Lower leg skin (tissue), 4 donors: ENCODE measurements at regions not wholly inside any gene's neighbourhood (a gene's known extent, or its start where the extent isn't known, plus 50 kb on each side); places are given as distances from the start of the nearest gene placed in this dataset.

Experiments
- DNase-seq, 2 donors: peaks; one replicate each; pipeline ENCODE4 v3.0.0-alpha.2; 2019; ENCODE audit warnings: low spot score in 2 of 2
- H3K4me3 ChIP-seq: fragments of 200-600 bp; sonication (generic); 2 replicates; pipeline ENCODE4 v1.5.1; 2017; ENCODE audit warnings: mild to moderate bottlenecking, low read depth; ENCODE audit not compliant: poor library complexity, severe bottlenecking
- POLR2A ChIP-seq, 2 donors: fragments of 450-650 bp; IDR thresholded peaks; one replicate each; pipeline ENCODE4 v1.6.1; 2016 to 2017; ENCODE audit warnings: antibody characterized with exemption in 2 of 2, mild to moderate bottlenecking in 1 of 2, moderate library complexity in 1 of 2
- WGBS, 2 donors: methylation state at CpG; one replicate each; pipeline ENCODE4 v1.1.5; 2018; 5-methylcytosine and 5-hydroxymethylcytosine counted together
- intact Hi-C: fragments of 100-400 bp; cut with DNase I; formaldehyde crosslinking; loops from one replicate; pipeline ENCODE4 v1.15.0; 2023; ENCODE audit warnings: low total_unique reads
- TF ChIP-seq, protein P1 (sequence below), 3 donors: fragments of 450-650 bp; IDR thresholded peaks; one replicate each; pipeline ENCODE4 v1.5.1; 2016; ENCODE audit warnings: antibody characterized with exemption in 3 of 3, mild to moderate bottlenecking in 3 of 3, moderate library complexity in 2 of 3

DNA sequence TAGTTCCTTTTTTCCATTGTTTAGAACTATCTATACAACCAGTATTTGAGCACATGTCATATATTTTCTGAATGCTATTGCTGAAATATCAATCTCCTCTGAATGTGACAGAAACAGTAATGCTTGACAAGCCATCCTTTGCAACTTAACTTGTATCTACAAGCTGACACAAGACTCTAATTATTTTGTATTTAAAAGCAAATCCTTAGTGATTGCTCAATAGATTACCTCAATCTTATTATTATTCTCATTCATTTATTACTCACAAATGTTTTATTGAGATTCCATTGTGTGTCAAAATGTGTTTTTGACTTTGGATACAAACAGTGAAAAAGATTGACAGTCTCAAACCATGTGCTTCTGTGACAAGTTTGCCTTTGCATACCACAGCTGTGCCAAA lies 787.8 kb upstream of the PRR20A start:
- TF ChIP-seq POLR2A (IDR thresholded peaks at IDR 0.05): no peak
- TF ChIP-seq, protein P1, sequence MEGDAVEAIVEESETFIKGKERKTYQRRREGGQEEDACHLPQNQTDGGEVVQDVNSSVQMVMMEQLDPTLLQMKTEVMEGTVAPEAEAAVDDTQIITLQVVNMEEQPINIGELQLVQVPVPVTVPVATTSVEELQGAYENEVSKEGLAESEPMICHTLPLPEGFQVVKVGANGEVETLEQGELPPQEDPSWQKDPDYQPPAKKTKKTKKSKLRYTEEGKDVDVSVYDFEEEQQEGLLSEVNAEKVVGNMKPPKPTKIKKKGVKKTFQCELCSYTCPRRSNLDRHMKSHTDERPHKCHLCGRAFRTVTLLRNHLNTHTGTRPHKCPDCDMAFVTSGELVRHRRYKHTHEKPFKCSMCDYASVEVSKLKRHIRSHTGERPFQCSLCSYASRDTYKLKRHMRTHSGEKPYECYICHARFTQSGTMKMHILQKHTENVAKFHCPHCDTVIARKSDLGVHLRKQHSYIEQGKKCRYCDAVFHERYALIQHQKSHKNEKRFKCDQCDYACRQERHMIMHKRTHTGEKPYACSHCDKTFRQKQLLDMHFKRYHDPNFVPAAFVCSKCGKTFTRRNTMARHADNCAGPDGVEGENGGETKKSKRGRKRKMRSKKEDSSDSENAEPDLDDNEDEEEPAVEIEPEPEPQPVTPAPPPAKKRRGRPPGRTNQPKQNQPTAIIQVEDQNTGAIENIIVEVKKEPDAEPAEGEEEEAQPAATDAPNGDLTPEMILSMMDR (IDR thresholded peaks at IDR 0.05): no peak
- intact Hi-C loops: no loop called here
- no peak for DNase-seq
- no peak overlapping the region for H3K4me3 ChIP-seq

DNA sequence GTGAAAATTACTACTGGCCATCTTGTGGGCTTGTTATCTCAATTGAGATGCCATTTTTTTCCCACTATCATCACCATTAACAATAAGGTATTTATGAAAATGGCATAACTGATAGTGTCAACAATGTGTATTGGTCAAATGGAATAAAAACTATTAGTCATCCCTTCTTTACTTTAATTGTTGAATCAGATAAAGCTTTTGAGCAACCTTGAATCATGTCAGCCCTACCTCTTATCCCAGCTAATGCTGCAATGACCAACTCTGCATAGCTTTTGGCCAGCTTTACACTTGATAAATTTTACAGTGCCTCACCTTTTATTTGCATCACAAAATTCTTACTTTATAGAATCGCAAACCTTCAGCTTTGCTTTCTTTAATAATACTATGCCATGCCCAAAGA lies 784.0 kb upstream of the PRR20A start:
- intact Hi-C loops: no loop called here
- DNase-seq: no peak
- 92 to 98% methylated on average over 1 of the region's 1 CpG for WGBS, 2 donors
- no peak for TF ChIP-seq POLR2A (IDR thresholded peaks at IDR 0.05)
- TF ChIP-seq, protein P1 (IDR thresholded peaks at IDR 0.05): no peak
- H3K4me3 ChIP-seq: no peak overlapping the region

DNA sequence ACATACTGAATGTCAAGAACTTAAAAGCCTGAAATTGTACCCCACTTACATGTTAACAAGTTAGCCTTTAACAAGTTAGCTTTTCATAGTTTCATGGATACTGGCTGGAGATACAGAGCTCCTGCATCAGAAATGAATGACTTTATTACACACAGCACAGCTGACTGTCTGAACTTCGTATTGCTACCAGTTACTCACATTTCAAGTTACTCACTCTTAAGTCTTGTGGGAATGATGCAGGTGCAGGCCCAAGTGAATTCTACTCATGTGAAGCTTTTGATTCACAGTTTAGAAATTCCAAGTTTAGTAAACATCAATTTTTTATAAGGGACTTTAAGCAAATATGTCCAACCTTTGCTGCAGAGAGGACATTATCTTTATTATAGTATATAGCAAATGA lies 762.2 kb upstream of the PRR20A start:
- no peak for DNase-seq
- no peak for TF ChIP-seq POLR2A (IDR thresholded peaks at IDR 0.05)
- intact Hi-C loops: no loop called here
- 50 to 60% methylated on average over 1 of the region's 1 CpG for WGBS, 2 donors
- H3K4me3 ChIP-seq: no peak overlapping the region

DNA sequence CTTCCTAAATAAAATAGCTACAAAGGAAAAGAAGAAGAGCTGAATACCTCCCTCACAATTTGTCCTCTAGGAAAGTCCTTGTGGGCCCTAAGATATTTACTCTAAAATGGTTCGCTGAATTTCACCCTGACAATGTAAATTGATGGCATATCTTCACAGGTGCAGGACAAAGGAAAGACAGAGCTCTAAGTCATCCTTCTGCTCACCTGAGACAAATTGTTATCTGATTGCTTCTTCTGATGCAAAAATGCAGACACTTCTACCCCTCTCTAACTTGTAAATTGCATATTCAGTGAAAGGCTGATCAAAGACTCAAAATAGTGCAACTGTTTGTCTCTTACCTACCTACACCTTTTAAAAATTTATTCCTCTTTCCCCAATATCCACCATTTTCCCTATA lies 747.2 kb upstream of the PRR20A start:
- TF ChIP-seq, protein P1 (IDR thresholded peaks at IDR 0.05): no peak
- no peak for TF ChIP-seq POLR2A (IDR thresholded peaks at IDR 0.05)

DNA sequence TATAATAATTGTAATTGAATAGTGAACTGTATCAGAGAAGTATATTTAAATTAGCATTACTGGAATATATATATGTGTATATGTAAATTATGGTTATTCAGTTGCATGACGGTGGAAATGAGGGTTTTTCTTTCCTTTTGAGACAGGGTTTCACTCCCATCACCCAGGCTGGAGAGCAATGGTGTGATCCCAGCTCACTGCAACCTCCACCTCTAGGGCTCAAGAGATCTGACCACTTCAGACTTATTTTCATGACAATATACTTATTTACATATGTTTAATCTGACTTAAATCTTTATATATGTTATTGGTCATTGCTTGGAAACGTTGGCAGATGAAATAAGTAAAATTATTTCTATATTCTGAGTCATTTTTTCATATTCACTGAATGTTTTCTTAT lies 744.4 kb upstream of the PRR20A start:
- TF ChIP-seq POLR2A (IDR thresholded peaks at IDR 0.05): no peak
- TF ChIP-seq, protein P1 (IDR thresholded peaks at IDR 0.05): no peak
- H3K4me3 ChIP-seq: no peak overlapping the region
- 47 to 53% methylated on average over 2 of the region's 2 CpGs for WGBS, 2 donors
- DNase-seq: no peak
- intact Hi-C loops: no loop called here

More for the DNA sequence above, 747.2 kb upstream of the PRR20A start:
- no peak for DNase-seq
- intact Hi-C loops: no loop called here
- no peak overlapping the region for H3K4me3 ChIP-seq
- 69 to 76% methylated on average over 1 of the region's 1 CpG for WGBS, 2 donors

DNA sequence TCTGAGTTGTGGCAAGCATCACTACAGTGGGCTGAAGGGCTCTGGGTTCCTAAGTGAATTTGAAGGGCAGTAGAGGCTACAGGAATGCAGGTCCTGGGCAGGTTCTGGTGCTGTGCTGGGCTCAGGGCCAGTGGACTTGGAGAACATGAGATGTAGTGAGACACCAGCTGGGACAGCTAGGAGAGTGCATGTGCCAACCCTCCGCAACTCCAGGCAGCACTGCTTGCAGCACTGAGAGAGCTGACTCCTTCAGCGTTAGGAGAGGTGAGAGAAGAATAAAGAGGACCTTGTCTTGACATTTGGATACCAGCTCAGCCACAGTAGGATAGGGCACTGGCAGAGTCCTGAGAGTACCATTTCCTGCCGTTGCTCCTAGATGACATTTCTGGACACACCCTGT lies 739.9 kb upstream of the PRR20A start:
- DNase-seq: no peak
- 53 to 57% methylated on average over 3 of the region's 3 CpGs for WGBS, 2 donors
- intact Hi-C loops: no loop called here
- no peak overlapping the region for H3K4me3 ChIP-seq
- TF ChIP-seq, protein P1 (IDR thresholded peaks at IDR 0.05): no peak
- TF ChIP-seq POLR2A (IDR thresholded peaks at IDR 0.05): no peak
